Liver (tissue), 8 donors: ENCODE measurements at regions not wholly inside any gene's neighbourhood (a gene's known extent, or its start where the extent isn't known, plus 50 kb on each side); places are given as distances from the start of the nearest gene placed in this dataset.

Experiments
- DNase-seq: peaks from one replicate; pipeline ENCODE4 v3.0.0-alpha.2; 2017; ENCODE audit warnings: low spot score
- H3K27ac ChIP-seq, 2 donors: one replicate each; pipeline ENCODE4 v1.7.0; 2013; ENCODE audit warnings: inconsistent platforms in 2 of 2, low read length in 2 of 2, control low read depth in 1 of 2, low read depth in 1 of 2, mild to moderate bottlenecking in 1 of 2
- H3K27me3 ChIP-seq, 4 donors: one replicate each; pipeline versions ENCODE4 v1.6.1 to v1.7.0; 2013; ENCODE audit warnings: low read length in 3 of 4, inconsistent platforms in 1 of 4, mild to moderate bottlenecking in 1 of 4, moderate library complexity in 1 of 4; ENCODE audit not compliant: control insufficient read depth in 4 of 4, insufficient read depth in 4 of 4
- H3K36me3 ChIP-seq, 4 donors: one replicate each; pipeline versions ENCODE4 v1.6.1 to v1.7.0; 2013; ENCODE audit warnings: low read length in 3 of 4, mild to moderate bottlenecking in 3 of 4, low read depth in 1 of 4, moderate library complexity in 1 of 4; ENCODE audit not compliant: control insufficient read depth in 4 of 4, insufficient read depth in 3 of 4
- H3K4me1 ChIP-seq, 4 donors: one replicate each; pipeline versions ENCODE4 v1.6.1 to v1.7.0; 2013; ENCODE audit warnings: low read length in 3 of 4, mild to moderate bottlenecking in 3 of 4, moderate library complexity in 1 of 4; ENCODE audit not compliant: control insufficient read depth in 4 of 4, insufficient read depth in 4 of 4
- H3K4me3 ChIP-seq, 3 donors: one replicate each; pipeline versions ENCODE4 v1.6.1 to v1.7.0; 2013; ENCODE audit warnings: low read length in 3 of 3, control low read depth in 1 of 3, low read depth in 1 of 3, mild to moderate bottlenecking in 1 of 3
- H3K9ac ChIP-seq, 2 donors: one replicate each; pipeline ENCODE4 v1.7.0; 2013; ENCODE audit warnings: low read length in 2 of 2, mild to moderate bottlenecking in 2 of 2, moderate library complexity in 2 of 2, control low read depth in 1 of 2, low read depth in 1 of 2
- H3K9me3 ChIP-seq, 4 donors: one replicate each; pipeline versions ENCODE4 v1.6.1 to v1.7.0; 2013; ENCODE audit warnings: low read length in 3 of 4; ENCODE audit not compliant: control insufficient read depth in 4 of 4
- ATF3 ChIP-seq: IDR thresholded peaks from 2 replicates; pipeline ENCODE4 v1.6.1; 2016; ENCODE audit warnings: antibody characterized with exemption
- CTCF ChIP-seq: fragments of 150-350 bp; IDR thresholded peaks from 2 replicates; pipeline ENCODE4 v1.5.1; 2017; ENCODE audit warnings: improper control_type of control experiment, low read depth, low read length; ENCODE audit not compliant: missing input control
- EGR1 ChIP-seq, 2 donors: IDR thresholded peaks; 2 replicates each; pipeline ENCODE4 v1.6.1; 2016 to 2018; ENCODE audit warnings: antibody characterized with exemption in 2 of 2, low read depth in 2 of 2
- FOXA1 ChIP-seq: IDR thresholded peaks from 2 replicates; pipeline ENCODE4 v1.6.1; 2016; ENCODE audit warnings: antibody characterized with exemption
- FOXA2 ChIP-seq: IDR thresholded peaks from 2 replicates; pipeline ENCODE4 v1.6.1; 2016; ENCODE audit warnings: antibody characterized with exemption
- GABPA ChIP-seq, 2 donors: IDR thresholded peaks in 1 of 2; conservative IDR thresholded peaks in 1 of 2; 2 replicates each; pipeline ENCODE4 v1.6.1; 2016; ENCODE audit warnings: antibody characterized with exemption in 2 of 2, mild to moderate bottlenecking in 1 of 2, moderate library complexity in 1 of 2
- HNF4A ChIP-seq, 2 donors: conservative IDR thresholded peaks; 2 replicates each; pipeline ENCODE4 v1.6.1; 2016; ENCODE audit warnings: antibody characterized with exemption in 2 of 2, mild to moderate bottlenecking in 2 of 2
- HNF4G ChIP-seq: IDR thresholded peaks from 2 replicates; pipeline ENCODE4 v1.6.1; 2016; ENCODE audit warnings: antibody characterized with exemption
- JUND ChIP-seq, 2 donors: IDR thresholded peaks; 2 replicates each; pipeline ENCODE4 v1.6.1; 2016; ENCODE audit warnings: antibody characterized with exemption in 2 of 2
- MAX ChIP-seq: IDR thresholded peaks from 2 replicates; pipeline ENCODE4 v1.6.1; 2016; ENCODE audit warnings: antibody characterized with exemption
- NR2F2 ChIP-seq: IDR thresholded peaks from 2 replicates; pipeline ENCODE4 v1.6.1; 2016; ENCODE audit warnings: antibody characterized with exemption
- RAD21 ChIP-seq, 2 donors: IDR thresholded peaks; 2 replicates each; pipeline ENCODE4 v1.6.1; 2016; ENCODE audit warnings: antibody characterized with exemption in 2 of 2, mild to moderate bottlenecking in 2 of 2
- REST ChIP-seq: IDR thresholded peaks from 2 replicates; pipeline ENCODE4 v1.6.1; 2016; ENCODE audit warnings: antibody characterized with exemption, mild to moderate bottlenecking
- SP1 ChIP-seq: IDR thresholded peaks from 2 replicates; pipeline ENCODE4 v1.6.1; 2018; ENCODE audit warnings: antibody characterized with exemption, mild to moderate bottlenecking
- TAF1 ChIP-seq: conservative IDR thresholded peaks from 2 replicates; pipeline ENCODE4 v1.6.1; 2016; ENCODE audit warnings: antibody characterized with exemption, mild to moderate bottlenecking
- YY1 ChIP-seq: IDR thresholded peaks from 2 replicates; pipeline ENCODE4 v1.6.1; 2016; ENCODE audit warnings: antibody characterized with exemption, mild to moderate bottlenecking
- ZBTB33 ChIP-seq: IDR thresholded peaks from 2 replicates; pipeline ENCODE4 v1.6.1; 2016; ENCODE audit warnings: antibody characterized with exemption
- WGBS: extraction: QIAGEN DNeasy Blood & Tissue Kit; methylation state at CpG from one replicate; pipeline ENCODE4 v1.1.7; 2013; 5-methylcytosine and 5-hydroxymethylcytosine counted together
- donor health status: healthy.
- donor health status: healthy.
- donor health status: healthy.
- donor health status: healthy.
- donor health status: healthy.

GRCh38 chr2:146624430-146625160 lies 1220.2 kb upstream of the ACVR2A start (continued):
- no peak for TF ChIP-seq EGR1 (IDR thresholded peaks at IDR 0.05; ENCODE audit: low read depth in 2 of 2)
- TF ChIP-seq RAD21 (IDR thresholded peaks at IDR 0.05) = no peak

- Histone ChIP-seq H3K4me1 (no peaks in the 10 kb centered on the region), H3K9ac (no peak overlapping the region), H3K27ac (no peak overlapping the region), H3K36me3 (no peaks in the 10 kb centered on the region), H3K9me3 (no peaks in the 10 kb centered on the region), H3K4me3 (no peak overlapping the region), H3K27me3 (no peaks in the 10 kb centered on the region)
- 79% methylated on average over 3 of the region's 3 CpGs for WGBS
- TF ChIP-seq FOXA1 = no peak
- no peak for TF ChIP-seq TAF1
- no peak for TF ChIP-seq HNF4A (conservative IDR thresholded peaks at IDR 0.05)
- no peak for TF ChIP-seq EGR1 (IDR thresholded peaks at IDR 0.05; ENCODE audit: low read depth in 2 of 2)
- TF ChIP-seq CTCF = no peak
- no peak for TF ChIP-seq GABPA (IDR thresholded peaks at IDR 0.05 in 1 of 2, conservative IDR thresholded peaks at IDR 0.05 in 1 of 2)
- TF ChIP-seq FOXA2 = no peak
- no peak for TF ChIP-seq NR2F2
- DNase-seq = no peak
Measured at GRCh38 chr2:146623771-146624170, 1221.1 kb upstream of the ACVR2A start.

- Histone ChIP-seq H3K27ac (no peak overlapping the region), H3K4me1 (no peaks in the 10 kb centered on the region), H3K9ac (no peak overlapping the region), H3K36me3 (no peaks in the 10 kb centered on the region), H3K27me3 (no peaks in the 10 kb centered on the region), H3K4me3 (no peak overlapping the region), H3K9me3 (no peaks in the 10 kb centered on the region)
- 64% methylated on average over 1 of the region's 1 CpG for WGBS
- DNase-seq = no peak
- TF ChIP-seq JUND (IDR thresholded peaks at IDR 0.05) = no peak
- no peak for TF ChIP-seq GABPA (IDR thresholded peaks at IDR 0.05 in 1 of 2, conservative IDR thresholded peaks at IDR 0.05 in 1 of 2)
- TF ChIP-seq FOXA2 = no peak
- TF ChIP-seq HNF4A (conservative IDR thresholded peaks at IDR 0.05) = no peak
- TF ChIP-seq REST = no peak
- no peak for TF ChIP-seq EGR1 (IDR thresholded peaks at IDR 0.05; ENCODE audit: low read depth in 2 of 2)
- no peak for TF ChIP-seq FOXA1
- no peak for TF ChIP-seq MAX
- TF ChIP-seq HNF4G = no peak
- TF ChIP-seq ZBTB33 = no peak
- no peak for TF ChIP-seq TAF1
- no peak for TF ChIP-seq CTCF
- TF ChIP-seq YY1 = no peak
- no peak for TF ChIP-seq SP1
- no peak for TF ChIP-seq ATF3
Measured at GRCh38 chr2:146621656-146622055, 1223.2 kb upstream of the ACVR2A start.
